T-helper 2 cell treated with Interferon-gamma antibody and Interleukin-4, amounts not matched to agents 5 μg/mL and 100 μg/mL, for 36 hours (primary cell): ENCODE measurements at regions not wholly inside any gene's neighbourhood (a gene's known extent, or its start where the extent isn't known, plus 50 kb on each side); places are given as distances from the start of the nearest gene placed in this dataset.

Experiments
- DNase-seq: peaks from one replicate; pipeline ENCODE4 v3.0.0; 2021; ENCODE audit warnings: low spot score
- H3K27ac Mint-ChIP-seq: one replicate; pipeline ENCODE4 v1.8.0; 2021; ENCODE audit warnings: mild to moderate bottlenecking, mixed read lengths
- H3K27me3 Mint-ChIP-seq: one replicate; pipeline ENCODE4 v1.8.0; 2021; ENCODE audit warnings: low read depth, mixed read lengths
- H3K36me3 Mint-ChIP-seq: one replicate; pipeline ENCODE4 v1.8.0; 2021; ENCODE audit warnings: low read depth, mixed read lengths
- H3K4me1 Mint-ChIP-seq: one replicate; pipeline ENCODE4 v1.8.0; 2021; ENCODE audit warnings: low read depth, mixed read lengths
- H3K4me3 Mint-ChIP-seq: one replicate; pipeline ENCODE4 v1.8.0; 2022; ENCODE audit warnings: mild to moderate bottlenecking, moderate library complexity, mixed read lengths
- H3K9me3 Mint-ChIP-seq: one replicate; pipeline ENCODE4 v1.8.0; 2021; ENCODE audit warnings: mixed read lengths

- no peaks in the 10 kb centered on the region for H3K9me3 Mint-ChIP-seq
- H3K4me1 Mint-ChIP-seq, result peaks cover 32% of the 10 kb centered on the region
- no peak overlapping the region for H3K27ac Mint-ChIP-seq
- H3K36me3 Mint-ChIP-seq, result no peaks in the 10 kb centered on the region
- H3K27me3 Mint-ChIP-seq, result peaks cover 39% of the 10 kb centered on the region
- H3K4me3 Mint-ChIP-seq, result peak overlapping the region; percentile 39
- no peak for DNase-seq
Observed at GRCh38 chr12:98371419-98371818, 144.0 kb upstream of the TMPO start.

GRCh38 chr12:98372340-98373024 is 142.9 kb upstream of the TMPO start:
- no peak overlapping the region for H3K4me3 Mint-ChIP-seq
- H3K27ac Mint-ChIP-seq, result no peak overlapping the region
- H3K9me3 Mint-ChIP-seq, result no peaks in the 10 kb centered on the region
- no peaks in the 10 kb centered on the region for H3K36me3 Mint-ChIP-seq
- H3K27me3 Mint-ChIP-seq, result peaks cover 45% of the 10 kb centered on the region
- no peak for DNase-seq
- H3K4me1 Mint-ChIP-seq, result peaks cover 32% of the 10 kb centered on the region

GRCh38 chr12:98373025-98373554 is 142.3 kb upstream of the TMPO start:
- no peak overlapping the region for H3K4me3 Mint-ChIP-seq
- H3K9me3 Mint-ChIP-seq, result no peaks in the 10 kb centered on the region
- no peak overlapping the region for H3K27ac Mint-ChIP-seq
- H3K4me1 Mint-ChIP-seq, result peaks cover 32% of the 10 kb centered on the region
- H3K36me3 Mint-ChIP-seq, result no peaks in the 10 kb centered on the region
- peaks cover 45% of the 10 kb centered on the region for H3K27me3 Mint-ChIP-seq
- DNase-seq, result no peak

- H3K4me1 Mint-ChIP-seq, result peaks cover 32% of the 10 kb centered on the region
- no peaks in the 10 kb centered on the region for H3K36me3 Mint-ChIP-seq
- H3K27me3 Mint-ChIP-seq, result peaks cover 49% of the 10 kb centered on the region
- no peak for DNase-seq
- H3K9me3 Mint-ChIP-seq, result no peaks in the 10 kb centered on the region
- no peak overlapping the region for H3K27ac Mint-ChIP-seq
- H3K4me3 Mint-ChIP-seq, result no peak overlapping the region
Observed at GRCh38 chr12:98374007-98374406, 141.4 kb upstream of the TMPO start.

- H3K27ac Mint-ChIP-seq, result no peak overlapping the region
- H3K4me1 Mint-ChIP-seq, result no peaks in the 10 kb centered on the region
- no peak for DNase-seq
- H3K27me3 Mint-ChIP-seq, result peaks cover 57% of the 10 kb centered on the region
- H3K9me3 Mint-ChIP-seq, result no peaks in the 10 kb centered on the region
- no peak overlapping the region for H3K4me3 Mint-ChIP-seq
- H3K36me3 Mint-ChIP-seq, result no peaks in the 10 kb centered on the region
Observed at GRCh38 chr12:98379106-98379505, 136.3 kb upstream of the TMPO start.

- Mint-ChIP-seq H3K36me3 (no peaks in the 10 kb centered on the region), H3K27me3 (peaks cover 41% of the 10 kb centered on the region), H3K27ac (no peak overlapping the region), H3K4me3 (no peak overlapping the region), H3K9me3 (no peaks in the 10 kb centered on the region), H3K4me1 (no peaks in the 10 kb centered on the region)
- DNase-seq, result no peak
Observed at GRCh38 chr12:98385641-98386040, 129.7 kb upstream of the TMPO start.

- Mint-ChIP-seq H3K27ac (no peak overlapping the region), H3K4me3 (no peak overlapping the region), H3K4me1 (no peaks in the 10 kb centered on the region), H3K9me3 (no peaks in the 10 kb centered on the region), H3K36me3 (no peaks in the 10 kb centered on the region), H3K27me3 (peaks cover 29% of the 10 kb centered on the region)
- no peak for DNase-seq
Observed at GRCh38 chr12:98387444-98387843, 127.9 kb upstream of the TMPO start.

GRCh38 chr12:98388126-98388525 is 127.3 kb upstream of the TMPO start:
- no peak for DNase-seq
- no peak overlapping the region for H3K27ac Mint-ChIP-seq
- H3K36me3 Mint-ChIP-seq, result no peaks in the 10 kb centered on the region
- no peaks in the 10 kb centered on the region for H3K9me3 Mint-ChIP-seq
- no peaks in the 10 kb centered on the region for H3K4me1 Mint-ChIP-seq
- no peak overlapping the region for H3K4me3 Mint-ChIP-seq
- H3K27me3 Mint-ChIP-seq, result peaks cover 32% of the 10 kb centered on the region

- no peak for DNase-seq
- Mint-ChIP-seq H3K9me3 (no peaks in the 10 kb centered on the region), H3K4me3 (no peak overlapping the region), H3K27me3 (peaks cover 30% of the 10 kb centered on the region), H3K4me1 (no peaks in the 10 kb centered on the region), H3K36me3 (no peaks in the 10 kb centered on the region), H3K27ac (no peak overlapping the region)
Observed at GRCh38 chr12:98389593-98389992, 125.8 kb upstream of the TMPO start.

GRCh38 chr12:98397323-98398105 is 117.9 kb upstream of the TMPO start:
- peaks cover 31% of the 10 kb centered on the region for H3K4me1 Mint-ChIP-seq
- H3K4me3 Mint-ChIP-seq, result peak overlapping the region; percentile 85
- H3K27ac Mint-ChIP-seq, result peak overlapping the region; percentile 47
- peak; percentile 76 for DNase-seq
- peaks cover 1% of the 10 kb centered on the region for H3K36me3 Mint-ChIP-seq
- H3K9me3 Mint-ChIP-seq, result no peaks in the 10 kb centered on the region
- H3K27me3 Mint-ChIP-seq, result peaks cover 6% of the 10 kb centered on the region

- peak; percentile 81 for DNase-seq
- Mint-ChIP-seq H3K4me1 (peaks cover 35% of the 10 kb centered on the region), H3K27me3 (no peaks in the 10 kb centered on the region), H3K4me3 (peak overlapping the region; percentile 71), H3K36me3 (peaks cover 3% of the 10 kb centered on the region), H3K9me3 (no peaks in the 10 kb centered on the region), H3K27ac (peak overlapping the region; percentile 79)
Observed at GRCh38 chr12:98399532-98399931, 115.9 kb upstream of the TMPO start.

- Mint-ChIP-seq H3K27me3 (peaks cover 3% of the 10 kb centered on the region), H3K4me3 (no peak overlapping the region), H3K9me3 (no peaks in the 10 kb centered on the region), H3K27ac (no peak overlapping the region), H3K36me3 (peaks cover 3% of the 10 kb centered on the region), H3K4me1 (peaks cover 44% of the 10 kb centered on the region)
- no peak for DNase-seq
Observed at GRCh38 chr12:98401427-98401826, 114.0 kb upstream of the TMPO start.

GRCh38 chr12:98402091-98402490 is 113.3 kb upstream of the TMPO start:
- no peaks in the 10 kb centered on the region for H3K9me3 Mint-ChIP-seq
- no peak overlapping the region for H3K27ac Mint-ChIP-seq
- peaks cover 3% of the 10 kb centered on the region for H3K36me3 Mint-ChIP-seq
- H3K4me3 Mint-ChIP-seq, result no peak overlapping the region
- no peak for DNase-seq
- peaks cover 3% of the 10 kb centered on the region for H3K27me3 Mint-ChIP-seq
- peaks cover 43% of the 10 kb centered on the region for H3K4me1 Mint-ChIP-seq

GRCh38 chr12:98402671-98403070 is 112.7 kb upstream of the TMPO start:
- no peak overlapping the region for H3K4me3 Mint-ChIP-seq
- no peak for DNase-seq

More at GRCh38 chr12:98402671-98403070, 112.7 kb upstream of the TMPO start:
- peaks cover 3% of the 10 kb centered on the region for H3K36me3 Mint-ChIP-seq
- peaks cover 37% of the 10 kb centered on the region for H3K4me1 Mint-ChIP-seq
- H3K9me3 Mint-ChIP-seq, result no peaks in the 10 kb centered on the region
- no peak overlapping the region for H3K27ac Mint-ChIP-seq
- H3K27me3 Mint-ChIP-seq, result peaks cover 3% of the 10 kb centered on the region
